Tibial nerve (tissue), 4 donors: ENCODE measurements at regions not wholly inside any gene's neighbourhood (a gene's known extent, or its start where the extent isn't known, plus 50 kb on each side); places are given as distances from the start of the nearest gene placed in this dataset.

Source experiments
- DNase-seq, 2 donors: peaks; one replicate each; pipeline ENCODE4 v3.0.0-alpha.2; 2019; ENCODE audit warnings: low spot score in 2 of 2
- H3K27ac ChIP-seq, 4 donors: fragments of 200-600 bp; sonication (generic) in 3 of 4; one replicate each; pipeline ENCODE4 v1.5.1; 2017 to 2019; ENCODE audit warnings: mild to moderate bottlenecking in 1 of 4
- H3K27me3 ChIP-seq, 2 donors: fragments of 200-600 bp; sonication (generic) in 1 of 2; one replicate each; pipeline versions ENCODE4 v1.5.1 to v1.6.0; 2017 to 2019
- H3K36me3 ChIP-seq, 3 donors: fragments of 200-600 bp; sonication (generic); one replicate each; pipeline ENCODE4 v1.5.1; 2018 to 2019
- H3K4me1 ChIP-seq, 4 donors: fragments of 200-600 bp; sonication (generic) in 3 of 4; one replicate each; pipeline ENCODE4 v1.5.1; 2017 to 2019
- H3K4me3 ChIP-seq, 4 donors: fragments of 200-600 bp; sonication (generic) in 3 of 4; one replicate each; pipeline ENCODE4 v1.5.1; 2017 to 2019; ENCODE audit warnings: mild to moderate bottlenecking in 1 of 4, moderate library complexity in 1 of 4
- H3K9me3 ChIP-seq, 4 donors: fragments of 200-600 bp; sonication (generic) in 3 of 4; one replicate each; pipeline ENCODE4 v1.5.1; 2017 to 2019
- CTCF ChIP-seq, 5 experiments: fragments of 200-600 bp in 3 of 5; fragments of 450-650 bp in 2 of 5; sonication (generic) in 3 of 5; IDR thresholded peaks; one replicate each; pipeline ENCODE4 v1.5.1; 2016 to 2019; ENCODE audit warnings: antibody characterized with exemption in 5 of 5, mild to moderate bottlenecking in 3 of 5, moderate library complexity in 2 of 5
- EP300 ChIP-seq, 2 donors: sonication (generic); formaldehyde crosslinking; IDR thresholded peaks; one replicate each; pipeline ENCODE4 v1.6.1; 2017; ENCODE audit warnings: antibody characterized with exemption in 2 of 2, mild to moderate bottlenecking in 1 of 2
- POLR2A ChIP-seq, 2 donors: fragments of 450-650 bp; IDR thresholded peaks; one replicate each; pipeline ENCODE4 v1.6.1; 2017; ENCODE audit warnings: antibody characterized with exemption in 2 of 2, mild to moderate bottlenecking in 2 of 2, moderate library complexity in 2 of 2
- WGBS, 2 donors: methylation state at CpG; one replicate each; pipeline ENCODE4 v1.1.5; 2018; 5-methylcytosine and 5-hydroxymethylcytosine counted together

GRCh38 chr21:29436650-29437049, 137.9 kb downstream of the BACH1 start:
- peaks cover 0 to 18% (median 0%) of the 10 kb centered on the region in 4 donors for H3K4me1 ChIP-seq
- H3K27me3 ChIP-seq: no peaks in the 10 kb centered on the region
- 78 to 90% methylated on average over 2 of the region's 2 CpGs for WGBS, 2 donors
- no peak overlapping the region for H3K27ac ChIP-seq
- no peak for DNase-seq
- TF ChIP-seq POLR2A (IDR thresholded peaks at IDR 0.05) (no peak), EP300 (IDR thresholded peaks at IDR 0.05) (no peak), CTCF (IDR thresholded peaks at IDR 0.05) (no peak)
- no peak overlapping the region for H3K4me3 ChIP-seq
- no peaks in the 10 kb centered on the region for H3K9me3 ChIP-seq
- H3K36me3 ChIP-seq: no peaks in the 10 kb centered on the region

DNA sequence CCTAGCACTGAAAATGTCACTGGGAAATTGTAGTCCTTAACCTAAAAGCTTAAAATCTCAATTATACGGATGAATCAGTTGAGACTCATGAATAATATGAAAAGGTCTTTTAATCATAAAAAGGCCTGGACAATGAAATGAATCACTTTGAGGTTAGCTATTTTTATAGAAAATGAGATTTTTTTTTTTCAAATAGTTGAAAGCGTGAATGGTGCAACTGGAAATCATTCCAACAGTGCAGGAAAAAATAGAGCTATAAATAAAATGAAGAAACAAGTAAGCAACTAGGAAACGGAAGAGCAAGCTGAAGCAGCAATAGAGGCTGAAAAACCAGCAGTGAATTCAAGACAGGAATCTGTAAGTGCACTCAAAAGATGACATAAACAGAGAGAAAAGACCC, 142.9 kb downstream of the BACH1 start:
- no peaks in the 10 kb centered on the region for H3K36me3 ChIP-seq
- H3K27me3 ChIP-seq: no peaks in the 10 kb centered on the region
- WGBS, 2 donors: 34 to 36% methylated on average over 3 of the region's 3 CpGs
- H3K9me3 ChIP-seq: no peaks in the 10 kb centered on the region
- TF ChIP-seq POLR2A (IDR thresholded peaks at IDR 0.05) (no peak), EP300 (IDR thresholded peaks at IDR 0.05) (no peak), CTCF (IDR thresholded peaks at IDR 0.05) (no peak)
- no peak overlapping the region for H3K4me3 ChIP-seq
- H3K4me1 ChIP-seq: peaks cover 0 to 9% (median 0%) of the 10 kb centered on the region in 4 donors
- no peak for DNase-seq
- H3K27ac ChIP-seq: no peak overlapping the region

DNA sequence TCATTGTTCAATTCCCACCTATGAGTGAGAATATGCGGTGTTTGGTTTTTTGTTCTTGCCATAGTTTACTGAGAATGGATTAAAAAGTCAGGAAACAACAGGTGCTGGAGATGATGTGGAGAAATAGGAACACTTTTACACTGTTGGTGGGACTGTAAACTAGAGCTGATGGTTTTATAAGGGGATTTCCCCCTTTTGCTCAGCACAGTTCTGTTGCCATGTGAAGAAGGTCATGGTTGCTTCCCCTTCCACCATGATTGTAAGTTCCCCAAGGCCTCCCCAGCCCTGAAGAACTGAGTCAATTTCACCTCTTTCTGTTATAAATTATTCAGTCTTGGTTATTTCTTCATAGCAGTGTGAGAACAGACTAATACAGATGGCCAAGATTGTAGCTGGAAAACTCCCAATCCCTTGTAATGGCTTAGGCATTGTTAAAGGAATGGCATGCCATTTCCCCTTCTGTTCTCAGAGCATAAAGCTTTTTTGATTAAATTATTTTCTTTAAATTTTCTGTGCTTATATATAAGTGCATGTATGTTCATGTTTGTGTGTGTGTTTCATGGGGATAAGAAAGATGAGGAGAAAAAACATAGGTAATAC, 144.8 kb downstream of the BACH1 start:
- peaks cover 0 to 9% (median 3%) of the 10 kb centered on the region in 4 donors for H3K9me3 ChIP-seq
- no peak overlapping the region for H3K27ac ChIP-seq
- H3K27me3 ChIP-seq: no peaks in the 10 kb centered on the region
- H3K4me3 ChIP-seq: no peak overlapping the region
- no peaks in the 10 kb centered on the region for H3K4me1 ChIP-seq
- no peak for TF ChIP-seq POLR2A (IDR thresholded peaks at IDR 0.05)
- no peak for TF ChIP-seq CTCF (IDR thresholded peaks at IDR 0.05)
- TF ChIP-seq EP300 (IDR thresholded peaks at IDR 0.05): no peak
- H3K36me3 ChIP-seq: peaks cover 0 to 4% (median 0%) of the 10 kb centered on the region in 3 donors
- no peak for DNase-seq
- WGBS, 2 donors: 100% methylated on average over 1 of the region's 1 CpG

GRCh38 chr21:29448766-29449165, 150.0 kb downstream of the BACH1 start:
- WGBS, 2 donors: 94 to 95% methylated on average over 4 of the region's 4 CpGs
- TF ChIP-seq EP300 (IDR thresholded peaks at IDR 0.05) (no peak), CTCF (IDR thresholded peaks at IDR 0.05) (no peak), POLR2A (IDR thresholded peaks at IDR 0.05) (no peak)

DNA sequence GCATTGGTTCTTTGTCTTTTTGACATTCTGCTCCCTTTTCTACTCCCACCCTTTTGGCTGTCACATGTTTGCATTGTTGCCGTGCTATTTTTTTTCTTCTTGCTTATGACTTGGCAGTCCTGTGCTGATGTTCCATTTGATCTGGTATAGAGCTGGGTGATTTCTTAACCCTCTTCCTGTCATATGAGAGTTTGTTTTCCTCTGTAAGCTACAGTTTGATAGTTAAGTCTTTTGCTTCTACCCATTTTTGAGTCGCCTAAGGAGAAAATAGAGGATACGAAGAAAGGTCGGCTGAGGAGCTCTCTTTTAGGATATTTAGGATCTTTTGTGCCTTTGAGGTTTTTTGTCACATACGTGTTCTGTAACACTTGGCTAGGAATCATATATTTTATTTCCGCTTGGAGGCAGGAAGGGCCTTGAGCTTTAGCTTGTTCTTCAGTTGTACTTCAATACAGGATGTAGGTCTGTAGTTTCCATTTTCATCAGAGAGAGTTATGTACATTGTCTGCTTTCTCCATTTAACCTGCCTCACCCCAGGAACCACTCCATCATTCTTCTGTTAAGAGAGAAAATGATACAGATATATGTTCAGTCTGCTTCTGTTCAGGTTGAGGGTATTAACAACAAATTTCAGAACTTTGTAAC, 150.7 kb downstream of the BACH1 start:
- peaks cover 0 to 20% (median 3%) of the 10 kb centered on the region in 4 donors for H3K9me3 ChIP-seq
- TF ChIP-seq POLR2A (IDR thresholded peaks at IDR 0.05) (no peak), CTCF (IDR thresholded peaks at IDR 0.05) (no peak), EP300 (IDR thresholded peaks at IDR 0.05) (no peak)
- H3K4me3 ChIP-seq: no peak overlapping the region
- no peaks in the 10 kb centered on the region for H3K4me1 ChIP-seq
- no peaks in the 10 kb centered on the region for H3K27me3 ChIP-seq
- no peak overlapping the region for H3K27ac ChIP-seq
- 73 to 84% methylated on average over 6 of the region's 6 CpGs for WGBS, 2 donors
- no peak for DNase-seq
- H3K36me3 ChIP-seq: peaks cover 0 to 4% (median 0%) of the 10 kb centered on the region in 3 donors

More at GRCh38 chr21:29448766-29449165, 150.0 kb downstream of the BACH1 start:
- Histone ChIP-seq H3K27me3 (no peaks in the 10 kb centered on the region), H3K27ac (no peak overlapping the region), H3K9me3 (peaks cover 0 to 20% (median 3%) of the 10 kb centered on the region in 4 donors), H3K36me3 (peaks cover 0 to 4% (median 0%) of the 10 kb centered on the region in 3 donors), H3K4me3 (no peak overlapping the region), H3K4me1 (no peaks in the 10 kb centered on the region)
- DNase-seq: no peak
